ENCODE measurements at regions not wholly inside any gene's neighbourhood (a gene's known extent, or its start where the extent isn't known, plus 50 kb on each side); places are given as distances from the start of the nearest gene placed in this dataset.

DNA sequence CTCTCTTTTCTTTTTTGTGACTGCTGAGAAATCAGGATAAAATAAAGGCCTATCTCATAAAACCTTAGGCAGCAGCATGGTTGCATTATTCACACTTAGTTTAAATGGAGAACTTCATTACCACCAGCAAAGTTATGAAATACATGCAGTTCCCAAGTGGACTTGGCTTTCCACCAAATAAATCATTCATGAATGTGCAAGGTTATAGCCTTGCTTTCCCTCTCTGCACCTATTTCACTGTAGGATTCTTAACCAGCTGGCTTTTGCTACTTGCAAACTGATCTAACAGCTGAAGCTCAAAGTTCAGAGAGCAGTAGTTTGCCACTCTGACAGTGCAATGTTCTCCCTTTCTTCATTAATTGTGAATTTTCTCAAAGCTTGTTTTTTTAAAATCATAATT lies 140.1 kb upstream of the SMIM31 start:
- no peak for DNase-seq (ENCODE audit: low read depth)
- TF ChIP-seq POLR2A (IDR thresholded peaks at IDR 0.05; ENCODE audit: extremely low read depth, insufficient read length) (no peak), MYC (IDR thresholded peaks at IDR 0.05; ENCODE audit: low read depth, low read length) (no peak)
- TF ChIP-seq, protein P1, sequence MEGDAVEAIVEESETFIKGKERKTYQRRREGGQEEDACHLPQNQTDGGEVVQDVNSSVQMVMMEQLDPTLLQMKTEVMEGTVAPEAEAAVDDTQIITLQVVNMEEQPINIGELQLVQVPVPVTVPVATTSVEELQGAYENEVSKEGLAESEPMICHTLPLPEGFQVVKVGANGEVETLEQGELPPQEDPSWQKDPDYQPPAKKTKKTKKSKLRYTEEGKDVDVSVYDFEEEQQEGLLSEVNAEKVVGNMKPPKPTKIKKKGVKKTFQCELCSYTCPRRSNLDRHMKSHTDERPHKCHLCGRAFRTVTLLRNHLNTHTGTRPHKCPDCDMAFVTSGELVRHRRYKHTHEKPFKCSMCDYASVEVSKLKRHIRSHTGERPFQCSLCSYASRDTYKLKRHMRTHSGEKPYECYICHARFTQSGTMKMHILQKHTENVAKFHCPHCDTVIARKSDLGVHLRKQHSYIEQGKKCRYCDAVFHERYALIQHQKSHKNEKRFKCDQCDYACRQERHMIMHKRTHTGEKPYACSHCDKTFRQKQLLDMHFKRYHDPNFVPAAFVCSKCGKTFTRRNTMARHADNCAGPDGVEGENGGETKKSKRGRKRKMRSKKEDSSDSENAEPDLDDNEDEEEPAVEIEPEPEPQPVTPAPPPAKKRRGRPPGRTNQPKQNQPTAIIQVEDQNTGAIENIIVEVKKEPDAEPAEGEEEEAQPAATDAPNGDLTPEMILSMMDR (IDR thresholded peaks at IDR 0.05; ENCODE audit: low read depth, low read length): no peak
- TF ChIP-seq, protein P2, sequence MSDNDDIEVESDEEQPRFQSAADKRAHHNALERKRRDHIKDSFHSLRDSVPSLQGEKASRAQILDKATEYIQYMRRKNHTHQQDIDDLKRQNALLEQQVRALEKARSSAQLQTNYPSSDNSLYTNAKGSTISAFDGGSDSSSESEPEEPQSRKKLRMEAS (IDR thresholded peaks at IDR 0.05; ENCODE audit: low read depth, low read length): no peak
- no peak overlapping the region for H3K4me3 ChIP-seq (ENCODE audit: low read depth, low read length)

DNA sequence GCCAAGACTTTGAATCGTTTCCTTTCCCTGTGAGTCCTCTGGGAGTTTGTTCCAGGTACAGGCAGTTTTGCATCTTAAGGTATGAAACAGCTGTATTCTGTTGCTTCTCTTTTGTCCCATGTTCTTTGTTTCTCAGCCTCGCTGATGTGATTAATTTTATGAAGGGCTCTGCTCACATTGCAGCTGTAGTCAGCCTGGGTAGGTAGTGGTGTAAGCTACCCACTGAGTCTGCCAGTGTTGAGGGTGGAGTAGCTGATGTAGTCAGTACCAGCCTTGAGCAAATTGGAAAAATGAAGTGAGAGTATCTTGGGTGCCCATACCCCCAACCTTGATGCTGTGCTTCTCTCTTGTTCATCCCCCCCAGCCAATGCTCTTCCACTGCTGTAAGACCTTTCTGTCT lies 139.6 kb upstream of the SMIM31 start:
- no peak for TF ChIP-seq POLR2A (IDR thresholded peaks at IDR 0.05; ENCODE audit: extremely low read depth, insufficient read length)
- no peak for TF ChIP-seq MYC (IDR thresholded peaks at IDR 0.05; ENCODE audit: low read depth, low read length)
- TF ChIP-seq, protein P2 (IDR thresholded peaks at IDR 0.05; ENCODE audit: low read depth, low read length): no peak
- TF ChIP-seq, protein P1 (IDR thresholded peaks at IDR 0.05; ENCODE audit: low read depth, low read length): no peak
- H3K4me3 ChIP-seq (ENCODE audit: low read depth, low read length): no peak overlapping the region
- no peak for DNase-seq (ENCODE audit: low read depth)

DNA sequence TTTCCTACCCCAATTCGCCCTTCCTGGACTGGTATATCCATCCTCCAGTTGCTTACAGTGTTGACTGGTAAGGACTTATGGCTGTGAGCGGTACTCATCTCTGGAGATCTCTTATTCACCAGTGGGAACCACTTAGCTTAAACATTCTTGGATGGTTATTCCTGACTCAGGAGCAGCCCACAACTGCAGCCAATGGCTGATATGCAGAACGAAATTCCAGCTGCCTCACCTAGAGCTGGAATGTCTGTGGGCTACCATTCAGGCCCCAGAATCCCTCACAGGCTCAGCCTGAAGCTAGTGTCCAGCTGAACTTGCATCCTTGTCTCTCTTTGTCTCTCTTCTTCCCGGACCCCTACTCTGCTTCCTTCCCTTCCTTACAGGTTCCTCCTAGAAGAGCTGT lies 138.9 kb upstream of the SMIM31 start:
- H3K4me3 ChIP-seq (ENCODE audit: low read depth, low read length): no peak overlapping the region
- DNase-seq (ENCODE audit: low read depth): no peak
- TF ChIP-seq, protein P1 (IDR thresholded peaks at IDR 0.05; ENCODE audit: low read depth, low read length): no peak
- no peak for TF ChIP-seq MYC (IDR thresholded peaks at IDR 0.05; ENCODE audit: low read depth, low read length)
- no peak for TF ChIP-seq POLR2A (IDR thresholded peaks at IDR 0.05; ENCODE audit: extremely low read depth, insufficient read length)
- TF ChIP-seq, protein P2 (IDR thresholded peaks at IDR 0.05; ENCODE audit: low read depth, low read length): no peak

DNA sequence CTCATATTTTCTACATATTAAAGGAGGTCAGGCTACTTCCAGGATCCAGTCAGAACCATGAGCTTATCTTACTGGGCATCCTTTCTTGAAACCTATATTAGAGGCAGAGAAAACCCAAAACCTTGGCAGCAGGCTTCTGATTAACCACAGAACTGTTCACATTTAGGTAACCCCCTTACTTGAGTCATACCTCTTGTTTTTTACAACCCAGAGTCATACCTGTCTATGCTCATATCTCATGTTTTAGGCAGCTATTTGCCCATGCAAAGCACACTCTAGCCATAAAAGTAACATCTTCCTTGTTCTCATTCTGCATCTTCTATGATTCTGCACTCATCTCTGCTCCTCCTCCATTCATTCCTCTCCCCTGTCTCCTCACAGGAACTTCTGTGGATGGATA lies 138.0 kb upstream of the SMIM31 start:
- TF ChIP-seq, protein P1 (IDR thresholded peaks at IDR 0.05; ENCODE audit: low read depth, low read length): no peak
- TF ChIP-seq MYC (IDR thresholded peaks at IDR 0.05; ENCODE audit: low read depth, low read length) (no peak), POLR2A (IDR thresholded peaks at IDR 0.05; ENCODE audit: extremely low read depth, insufficient read length) (no peak)
- TF ChIP-seq, protein P2 (IDR thresholded peaks at IDR 0.05; ENCODE audit: low read depth, low read length): no peak
- DNase-seq (ENCODE audit: low read depth): no peak
- no peak overlapping the region for H3K4me3 ChIP-seq (ENCODE audit: low read depth, low read length)

DNA sequence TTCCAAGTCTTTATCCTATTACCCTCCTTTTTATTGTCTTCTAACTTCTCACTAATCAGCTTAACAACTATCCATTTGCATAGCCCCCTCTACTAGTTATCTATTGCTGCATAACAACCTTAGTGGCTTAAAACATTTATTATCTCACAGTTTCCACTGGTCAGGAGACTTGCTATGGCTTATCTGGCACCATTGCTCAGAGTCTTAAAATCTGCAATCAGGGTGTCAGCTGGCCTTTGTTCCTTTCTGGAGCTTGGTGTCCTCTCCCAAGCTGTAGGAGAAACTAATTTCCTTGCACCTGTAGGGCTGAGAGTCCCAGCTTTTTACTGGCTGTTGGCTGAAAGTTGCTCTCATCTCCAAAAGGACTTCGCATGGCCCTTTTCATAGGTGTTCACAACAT lies 137.0 kb upstream of the SMIM31 start:
- H3K4me3 ChIP-seq (ENCODE audit: low read depth, low read length): no peak overlapping the region
- no peak for DNase-seq (ENCODE audit: low read depth)
- TF ChIP-seq, protein P2 (IDR thresholded peaks at IDR 0.05; ENCODE audit: low read depth, low read length): no peak
- TF ChIP-seq POLR2A (IDR thresholded peaks at IDR 0.05; ENCODE audit: extremely low read depth, insufficient read length) (no peak), MYC (IDR thresholded peaks at IDR 0.05; ENCODE audit: low read depth, low read length) (no peak)
- TF ChIP-seq, protein P1 (IDR thresholded peaks at IDR 0.05; ENCODE audit: low read depth, low read length): no peak

DNA sequence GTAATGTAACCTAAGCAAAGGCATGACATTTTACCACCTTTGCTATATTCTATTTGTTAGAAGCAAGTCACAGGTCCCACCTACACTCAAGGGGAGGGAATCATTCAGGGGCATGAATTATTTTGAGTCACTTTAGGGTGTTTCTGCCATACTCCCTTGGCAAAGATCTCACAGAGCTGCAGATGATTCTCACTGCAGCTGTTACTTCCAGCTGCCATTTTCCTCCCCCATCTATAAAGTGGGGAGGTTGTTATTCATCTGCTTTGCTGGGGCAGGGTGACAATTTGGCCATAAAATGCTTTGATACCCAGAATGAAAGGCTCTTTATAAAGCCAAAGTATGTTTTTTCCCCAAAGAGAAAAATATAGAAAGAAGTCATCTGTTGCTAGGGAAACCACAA lies 136.5 kb upstream of the SMIM31 start:
- DNase-seq (ENCODE audit: low read depth): no peak
- no peak for TF ChIP-seq MYC (IDR thresholded peaks at IDR 0.05; ENCODE audit: low read depth, low read length)
- TF ChIP-seq, protein P1 (IDR thresholded peaks at IDR 0.05; ENCODE audit: low read depth, low read length): no peak
- no peak for TF ChIP-seq POLR2A (IDR thresholded peaks at IDR 0.05; ENCODE audit: extremely low read depth, insufficient read length)
- TF ChIP-seq, protein P2 (IDR thresholded peaks at IDR 0.05; ENCODE audit: low read depth, low read length): no peak
- no peak overlapping the region for H3K4me3 ChIP-seq (ENCODE audit: low read depth, low read length)

Measured in NB4 (cell line).